Stimulated activated CD4-positive, alpha-beta T cell treated with anti-CD3 and anti-CD28 coated beads, Interleukin-15, amount 100 ng/mL, for 48 hours (primary cell): ENCODE measurements at regions not wholly inside any gene's neighbourhood (a gene's known extent, or its start where the extent isn't known, plus 50 kb on each side); places are given as distances from the start of the nearest gene placed in this dataset.
"Not testable (repeated sequence)": the region's sequence is repeated elsewhere in the genome, so short reads cannot be mapped to it uniquely, and the experiment has no call there.

Source experiments
- DNase-seq, 2 donors: peaks; one replicate each; pipeline ENCODE4 v3.0.0-alpha.2; 2020; ENCODE audit warnings: low read depth in 2 of 2

DNA sequence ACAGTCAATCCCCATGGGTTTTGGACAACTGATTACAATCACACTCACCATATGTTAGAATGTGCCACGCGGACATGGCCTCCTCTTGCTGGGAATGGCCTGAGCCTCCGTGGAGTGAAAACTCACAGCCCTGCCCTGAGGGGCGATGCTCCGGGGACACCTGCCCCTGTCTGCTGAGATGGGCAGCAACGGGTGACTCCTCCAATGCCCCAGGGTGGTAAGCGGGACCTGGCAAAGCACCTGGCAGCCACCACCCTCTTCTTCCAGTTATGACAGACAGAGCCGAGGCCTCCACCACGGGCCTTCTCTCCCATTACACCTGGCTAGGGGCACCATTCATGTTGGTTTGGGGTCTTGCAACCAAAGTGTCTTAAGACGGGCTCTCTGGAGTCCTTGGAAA is 94.9 kb upstream of the COL5A1 start:
- no peak for DNase-seq

- DNase-seq = no peak
These were observed 94.2 kb upstream of the COL5A1 start for GRCh38 chr9:134547161-134548100.

GRCh38 chr9:134548185-134548584 is 93.4 kb upstream of the COL5A1 start:
- no peak for DNase-seq

DNA sequence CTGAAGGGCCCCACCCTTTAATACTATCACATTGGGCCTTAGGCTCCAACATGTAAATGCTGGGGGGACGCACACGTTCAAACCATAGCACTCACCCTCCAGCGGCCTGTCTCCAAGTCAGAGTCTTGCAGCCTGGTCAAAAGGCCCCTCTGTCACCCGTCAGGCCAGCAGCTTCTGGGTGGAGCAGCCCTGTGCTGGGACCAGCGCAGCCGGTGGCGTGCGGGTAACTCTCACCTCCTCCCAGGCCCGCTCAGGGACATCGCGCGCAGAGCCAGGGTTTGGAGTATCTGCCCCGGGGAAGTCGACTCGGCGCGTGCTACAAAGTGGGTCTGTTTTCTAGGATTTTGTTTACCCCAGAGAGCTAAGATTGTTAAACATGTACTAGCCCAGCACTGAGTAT is 93.0 kb upstream of the COL5A1 start:
- DNase-seq = no peak

DNA sequence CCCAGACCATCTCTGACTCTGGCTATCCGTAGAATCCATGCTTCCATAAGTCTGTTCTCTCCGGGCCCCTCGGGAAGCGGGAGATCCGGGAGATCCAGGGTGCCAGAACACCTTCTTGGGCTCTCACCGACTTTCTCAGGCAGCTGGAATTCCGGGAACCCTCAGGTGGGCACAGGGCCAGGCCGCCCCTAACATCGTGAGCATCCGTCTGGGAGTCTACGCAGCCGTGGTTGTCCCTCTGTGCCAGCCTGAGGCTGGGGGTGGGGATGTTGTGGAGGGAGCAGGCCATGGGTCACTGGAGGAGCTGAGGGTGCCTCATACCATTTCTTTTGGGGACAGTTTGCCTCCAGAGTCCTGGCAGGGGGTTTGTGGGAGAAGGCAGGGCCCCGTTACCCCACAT is 92.3 kb upstream of the COL5A1 start:
- DNase-seq = no peak

DNA sequence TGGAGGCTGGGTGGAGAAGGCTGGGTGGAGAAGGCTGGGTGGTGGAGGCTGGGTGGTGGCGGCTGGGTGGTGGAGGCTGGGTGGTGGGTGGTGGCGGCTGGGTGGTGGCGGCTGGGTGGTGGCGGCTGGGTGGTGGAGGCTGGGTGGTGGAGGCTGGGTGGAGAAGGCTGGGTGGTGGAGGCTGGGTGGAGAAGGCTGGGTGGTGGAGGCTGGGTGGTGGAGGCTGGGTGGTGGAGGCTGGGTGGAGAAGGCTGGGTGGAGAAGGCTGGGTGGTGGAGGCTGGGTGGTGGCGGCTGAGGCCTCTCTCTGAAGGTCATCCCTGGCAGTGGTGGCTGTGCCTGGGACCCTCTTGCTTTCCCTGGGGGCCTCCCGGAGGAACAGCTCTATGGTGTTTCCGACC is 91.5 kb upstream of the COL5A1 start:
- DNase-seq = not testable (repeated sequence)

DNA sequence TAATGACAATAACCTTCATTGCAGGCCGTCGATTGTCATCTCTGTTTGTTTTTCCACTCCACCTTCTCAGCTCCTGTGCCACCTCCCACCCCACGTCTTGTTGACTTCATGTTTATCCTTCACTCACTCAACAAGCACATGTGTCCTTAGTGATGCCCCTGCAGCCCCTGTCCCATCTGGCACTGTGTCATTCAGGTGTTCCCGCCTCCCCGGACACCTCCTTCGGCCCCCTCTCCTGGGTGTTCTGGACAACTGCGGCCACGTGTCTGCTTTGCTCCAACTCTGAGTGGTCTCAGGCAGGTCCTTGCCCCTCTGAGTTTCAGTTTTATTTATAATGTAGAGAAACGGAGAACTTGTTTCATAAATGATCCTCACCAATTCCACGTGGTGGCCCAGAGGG is 91.0 kb upstream of the COL5A1 start:
- no peak for DNase-seq

GRCh38 chr9:134551176-134551575 is 90.4 kb upstream of the COL5A1 start:
- DNase-seq = no peak

GRCh38 chr9:134551644-134552348 is 89.8 kb upstream of the COL5A1 start:
- no peak for DNase-seq

- no peak for DNase-seq
These were observed 89.1 kb upstream of the COL5A1 start for GRCh38 chr9:134552349-134552990.

DNA sequence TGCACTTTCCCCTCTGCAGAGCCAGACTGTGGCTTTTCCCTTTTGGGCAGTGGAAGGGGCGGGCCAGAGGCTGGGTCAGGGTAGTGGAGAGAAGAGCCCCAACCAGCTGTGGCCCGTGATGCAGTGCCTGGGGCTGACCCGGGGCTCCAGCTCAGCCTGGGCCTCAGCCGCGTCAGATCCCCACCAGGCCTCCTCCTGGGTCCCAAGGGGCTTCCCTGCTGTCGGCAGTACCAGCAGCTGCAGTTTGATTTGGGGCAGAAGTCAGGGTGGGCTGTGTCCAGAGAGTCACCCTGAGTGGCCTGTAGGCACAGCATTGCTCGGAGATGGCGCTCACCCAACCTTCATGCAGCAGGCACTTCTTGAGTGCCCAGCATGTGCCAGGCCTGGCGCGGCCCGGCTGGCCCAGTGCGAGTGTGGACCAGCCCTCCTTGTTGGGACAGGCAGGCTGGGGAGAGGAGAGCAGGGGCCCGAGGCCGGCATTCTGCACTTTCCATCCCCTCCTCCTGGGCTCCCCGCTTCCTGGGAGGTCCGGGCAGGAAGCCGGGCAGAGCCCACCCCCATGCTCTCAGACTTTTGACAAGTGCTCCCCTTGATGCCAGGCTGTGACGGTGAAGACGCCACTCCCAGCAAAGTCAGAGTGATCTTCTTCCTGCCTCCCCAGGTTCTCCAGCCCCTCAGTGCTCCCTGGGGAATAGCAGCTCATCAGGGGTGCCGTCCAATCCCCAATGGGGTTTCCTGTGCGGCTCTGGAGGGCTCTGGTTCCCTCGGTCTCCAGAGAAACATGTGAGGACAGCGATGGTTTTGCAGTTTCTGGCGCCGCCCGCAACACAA is 88.3 kb upstream of the COL5A1 start:
- DNase-seq = no peak

DNA sequence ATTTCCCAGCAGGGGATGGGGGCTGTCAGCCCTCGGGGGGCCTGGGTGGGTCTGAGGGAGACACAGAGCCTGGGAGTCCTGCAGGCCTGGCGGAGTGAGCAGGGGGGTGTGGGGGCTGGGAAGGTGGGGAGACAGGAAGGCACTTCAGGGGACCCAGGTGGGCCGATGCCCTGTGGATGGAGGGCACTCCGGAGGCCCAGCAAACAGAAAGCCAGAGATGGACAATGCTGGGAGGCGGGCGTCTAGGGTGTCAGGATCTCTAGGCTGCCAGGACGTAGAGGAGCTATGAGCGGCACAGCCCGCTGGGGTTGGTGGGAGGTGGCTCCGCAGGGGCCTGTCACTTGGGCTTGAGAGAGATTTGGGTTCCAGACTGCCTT is 87.6 kb upstream of the COL5A1 start:
- no peak for DNase-seq

- no peak for DNase-seq
These were observed 87.1 kb upstream of the COL5A1 start for GRCh38 chr9:134554373-134555093.

- no peak for DNase-seq
These were observed 86.4 kb upstream of the COL5A1 start for GRCh38 chr9:134555094-134555650.

DNA sequence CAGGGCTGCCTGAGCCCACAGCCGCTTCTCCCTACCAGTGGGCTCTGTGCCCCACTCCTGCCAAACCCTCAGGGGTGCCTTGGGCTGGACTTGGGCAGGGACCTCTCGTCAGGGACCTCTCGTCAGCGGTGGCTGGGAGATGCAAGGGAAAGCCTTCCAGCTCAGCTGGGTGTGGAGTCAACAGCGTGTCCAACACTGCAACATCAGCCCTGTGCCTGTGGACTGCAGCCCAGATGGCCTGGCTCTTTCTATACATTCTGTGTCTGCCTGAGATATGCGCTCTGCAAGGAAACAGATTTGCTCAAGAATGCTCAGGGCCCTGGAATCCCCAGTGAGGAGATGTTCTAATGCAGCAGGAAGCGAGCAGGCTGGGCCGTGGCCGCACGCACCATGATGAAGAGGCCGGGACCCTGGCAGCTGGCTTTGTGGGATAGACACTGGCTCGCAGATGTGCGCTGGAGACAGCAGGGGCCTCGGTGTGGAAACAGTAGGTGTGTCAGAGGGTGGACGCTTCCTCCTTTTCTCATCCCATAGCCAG is 85.0 kb upstream of the COL5A1 start:
- DNase-seq = no peak

DNA sequence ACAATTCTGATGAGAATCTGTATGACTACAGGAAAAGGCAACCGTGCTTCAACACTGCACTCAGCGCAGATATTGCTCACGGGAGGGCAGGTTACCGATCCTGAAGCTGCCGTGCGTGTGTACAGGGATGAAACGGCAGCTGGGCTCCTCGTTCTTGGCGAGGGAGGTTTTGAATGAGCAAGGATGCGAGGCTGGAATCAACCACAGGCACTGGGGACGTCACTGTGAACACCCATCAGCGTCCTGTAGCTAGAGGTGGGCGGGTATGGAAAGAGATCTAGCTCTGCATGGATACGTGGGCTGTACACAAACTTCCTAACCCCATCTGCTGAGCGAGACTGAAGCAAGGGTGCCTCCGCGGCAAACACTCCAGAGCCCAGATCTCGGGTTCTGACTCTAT is 84.3 kb upstream of the COL5A1 start:
- no peak for DNase-seq

- DNase-seq = no peak
These were observed 83.3 kb upstream of the COL5A1 start for GRCh38 chr9:134558124-134558905.

DNA sequence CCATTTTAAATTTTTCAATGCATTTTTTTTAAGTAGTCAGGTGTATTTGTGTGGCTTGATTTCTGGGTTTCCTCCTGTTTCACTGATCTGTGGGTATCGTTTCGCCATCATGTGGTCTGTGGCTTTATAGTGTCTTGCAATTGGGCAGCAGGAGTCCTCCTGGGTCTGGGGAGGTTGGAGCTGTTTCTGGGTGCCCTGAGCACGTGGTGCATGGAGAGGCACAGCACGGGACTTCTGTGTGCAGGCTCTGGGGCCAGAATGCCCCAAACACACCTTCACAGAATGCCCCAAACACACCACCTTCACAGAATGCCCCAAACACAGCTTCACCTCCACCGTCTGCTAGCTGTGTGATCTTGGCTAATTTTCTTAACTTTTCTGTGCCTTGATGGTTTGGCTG is 82.6 kb upstream of the COL5A1 start:
- DNase-seq = no peak

DNA sequence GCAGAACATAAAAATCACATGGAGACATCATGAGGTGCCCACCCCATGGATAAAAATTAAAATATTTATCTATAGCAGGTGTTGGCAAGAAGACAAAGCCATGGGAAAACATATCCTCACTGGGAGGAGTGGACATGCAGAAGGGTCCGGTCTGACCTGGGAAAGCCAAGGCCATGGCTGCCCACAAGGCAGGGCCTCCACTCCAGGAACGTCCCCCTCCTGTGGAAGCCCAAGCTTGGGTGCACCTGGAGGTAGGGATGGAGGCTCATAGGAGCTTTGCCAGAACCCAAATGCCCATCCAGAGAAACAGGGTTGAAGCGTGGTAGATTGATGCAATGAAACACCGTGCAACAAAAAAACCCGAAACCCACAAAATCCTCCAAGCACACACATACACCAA is 81.4 kb upstream of the COL5A1 start:
- DNase-seq = no peak

DNA sequence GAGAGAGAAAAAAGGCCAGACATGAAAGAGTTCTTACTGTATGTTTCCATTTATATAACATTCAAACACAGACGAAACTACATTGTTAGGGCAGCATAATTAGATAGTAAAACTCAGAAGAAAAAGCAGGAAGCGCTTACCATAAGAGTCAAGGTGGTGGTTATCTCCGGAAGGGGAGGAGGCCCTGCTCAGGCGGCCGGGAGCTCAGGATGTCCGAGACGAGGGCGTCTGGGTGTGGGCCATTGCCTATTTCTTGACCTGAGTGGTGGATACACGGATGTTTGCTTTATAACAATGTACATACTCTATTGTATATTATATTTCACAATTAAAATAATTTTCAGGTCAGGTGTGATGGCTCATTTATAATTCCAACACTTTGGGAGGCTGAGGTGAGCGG is 80.9 kb upstream of the COL5A1 start:
- no peak for DNase-seq
